BJ (cell line): ENCODE measurements at regions not wholly inside any gene's neighbourhood (a gene's known extent, or its start where the extent isn't known, plus 50 kb on each side); places are given as distances from the start of the nearest gene placed in this dataset.

Experiments used
- CTCF ChIA-PET: fragments of 350-600 bp; formaldehyde crosslinking; extraction: SDS; loops from one replicate; lab custom pipeline; 2021; ENCODE audit warnings: antibody characterized with exemption, inconsistent platforms; lab: Yijun Ruan, JAX
- POLR2A ChIA-PET: fragments of 300-600 bp; sonication (Branson Sonifier 250); formaldehyde crosslinking; extraction: SDS; loops from one replicate; lab custom pipeline; 2021; ENCODE audit warnings: antibody characterized with exemption; lab: Charles Lee
- DNase-seq: peaks from one replicate; pipeline ENCODE4 v3.0.0-alpha.2; 2011; ENCODE audit warnings: low read depth
- H3K27me3 ChIP-seq: 2 replicates; pipeline ENCODE4 v1.6.0; 2011; ENCODE audit warnings: low read length; ENCODE audit not compliant: control insufficient read depth, insufficient read depth
- H3K36me3 ChIP-seq: 2 replicates; pipeline ENCODE4 v1.5.1; 2011; ENCODE audit warnings: low read length; ENCODE audit not compliant: control insufficient read depth, insufficient read depth
- H3K4me3 ChIP-seq: 2 replicates; pipeline ENCODE4 v1.5.1; 2011; ENCODE audit warnings: low read depth, mild to moderate bottlenecking, control low read depth, low read length
- CTCF ChIP-seq: IDR thresholded peaks from 2 replicates; pipeline ENCODE4 v1.5.1; 2011; ENCODE audit warnings: low read depth, mild to moderate bottlenecking, control low read depth, inconsistent platforms, low read length, moderate library complexity; ENCODE audit not compliant: insufficient read depth

- CTCF ChIA-PET = no interaction called here
- H3K27me3 ChIP-seq = no peaks in the 10 kb centered on the region
- POLR2A ChIA-PET = interaction anchor here (0.7 kb wide), 1 partner anchor 166 kb away, joined by 3 read pairs; no protein-coding TSS in a partner anchor
- H3K36me3 ChIP-seq = peaks cover 11% of the 10 kb centered on the region
- no peak for DNase-seq
- TF ChIP-seq CTCF = no peak
- H3K4me3 ChIP-seq = peak overlapping the region; percentile 30
These were observed 91.4 kb downstream of the THBS2 start for GRCh38 chr6:169162249-169162648.

GRCh38 chr6:169161572-169162167, 92.0 kb downstream of the THBS2 start:
- ChIA-PET POLR2A (interaction anchor here (0.7 kb wide), 1 partner anchor 165 kb away, joined by 3 read pairs; no protein-coding TSS in a partner anchor), CTCF (interaction anchor here (1.2 kb wide), 1 partner anchor 89 kb away, joined by 4 read pairs; no protein-coding TSS in a partner anchor)
- Histone ChIP-seq H3K27me3 (no peaks in the 10 kb centered on the region), H3K4me3 (peak overlapping the region; percentile 30), H3K36me3 (peaks cover 6% of the 10 kb centered on the region)
- no peak for TF ChIP-seq CTCF
- DNase-seq = no peak

- TF ChIP-seq CTCF = no peak
- no peak for DNase-seq
- ChIA-PET CTCF (interaction anchor here (1.2 kb wide), 1 partner anchor 88 kb away, joined by 4 read pairs; no protein-coding TSS in a partner anchor), POLR2A (no interaction called here)
- Histone ChIP-seq H3K4me3 (no peak overlapping the region), H3K36me3 (peaks cover 5% of the 10 kb centered on the region), H3K27me3 (no peaks in the 10 kb centered on the region)
These were observed 92.6 kb downstream of the THBS2 start for GRCh38 chr6:169160855-169161560.

GRCh38 chr6:169160091-169160854, 93.4 kb downstream of the THBS2 start:
- POLR2A ChIA-PET = no interaction called here
- Histone ChIP-seq H3K4me3 (no peak overlapping the region), H3K27me3 (no peaks in the 10 kb centered on the region), H3K36me3 (peaks cover 2% of the 10 kb centered on the region; the same call in 1 of the 2 replicates)
- DNase-seq = no peak
- no peak for TF ChIP-seq CTCF
- CTCF ChIA-PET = interaction anchor here (1.2 kb wide), 1 partner anchor 87 kb away, joined by 4 read pairs; no protein-coding TSS in a partner anchor

- H3K4me3 ChIP-seq = no peak overlapping the region
- CTCF ChIA-PET = no interaction called here
- no peak for DNase-seq
- peaks cover 2% of the 10 kb centered on the region; the same call in 1 of the 2 replicates for H3K36me3 ChIP-seq
- H3K27me3 ChIP-seq = no peaks in the 10 kb centered on the region
- POLR2A ChIA-PET = no interaction called here
- TF ChIP-seq CTCF = no peak
These were observed 94.3 kb downstream of the THBS2 start for GRCh38 chr6:169159331-169159730.
